ENCODE measurements at regions not wholly inside any gene's neighbourhood (a gene's known extent, or its start where the extent isn't known, plus 50 kb on each side); places are given as distances from the start of the nearest gene placed in this dataset.
"Not testable (repeated sequence)": the region's sequence is repeated elsewhere in the genome, so short reads cannot be mapped to it uniquely, and the experiment has no call there.

DNA sequence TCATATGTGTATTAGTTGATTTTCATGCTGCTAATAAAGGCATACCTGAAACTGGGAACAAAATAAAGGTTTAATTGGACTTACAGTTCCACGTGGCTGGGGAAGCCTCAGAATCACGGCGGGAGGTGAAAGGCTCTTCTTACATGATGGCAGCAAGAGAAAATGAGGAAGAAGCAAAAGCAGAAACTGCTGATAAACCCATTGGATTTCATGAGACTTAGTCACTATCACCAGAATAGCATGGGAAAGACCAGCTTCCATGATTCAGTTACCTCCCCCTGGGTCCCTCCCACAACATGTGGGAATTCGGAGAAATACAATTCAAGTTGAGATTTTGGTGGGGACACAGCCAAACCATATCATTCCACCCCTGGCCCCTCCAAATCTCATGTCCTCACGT is 633.4 kb downstream of the MID1IP1 start:
- TF ChIP-seq JUND (IDR thresholded peaks at IDR 0.05); NFIC (IDR thresholded peaks at IDR 0.05; ENCODE audit: borderline replicate concordance); RCOR1 (IDR thresholded peaks at IDR 0.05; ENCODE audit: low read length); MXI1 (IDR thresholded peaks at IDR 0.05; ENCODE audit: low read depth, low read length); FOXM1 (IDR thresholded peaks at IDR 0.05; ENCODE audit: low read depth); EZH2phosphoT487 (IDR thresholded peaks at IDR 0.05; ENCODE audit: borderline replicate concordance, low read depth): not testable (repeated sequence)
- TF ChIP-seq, protein P1, sequence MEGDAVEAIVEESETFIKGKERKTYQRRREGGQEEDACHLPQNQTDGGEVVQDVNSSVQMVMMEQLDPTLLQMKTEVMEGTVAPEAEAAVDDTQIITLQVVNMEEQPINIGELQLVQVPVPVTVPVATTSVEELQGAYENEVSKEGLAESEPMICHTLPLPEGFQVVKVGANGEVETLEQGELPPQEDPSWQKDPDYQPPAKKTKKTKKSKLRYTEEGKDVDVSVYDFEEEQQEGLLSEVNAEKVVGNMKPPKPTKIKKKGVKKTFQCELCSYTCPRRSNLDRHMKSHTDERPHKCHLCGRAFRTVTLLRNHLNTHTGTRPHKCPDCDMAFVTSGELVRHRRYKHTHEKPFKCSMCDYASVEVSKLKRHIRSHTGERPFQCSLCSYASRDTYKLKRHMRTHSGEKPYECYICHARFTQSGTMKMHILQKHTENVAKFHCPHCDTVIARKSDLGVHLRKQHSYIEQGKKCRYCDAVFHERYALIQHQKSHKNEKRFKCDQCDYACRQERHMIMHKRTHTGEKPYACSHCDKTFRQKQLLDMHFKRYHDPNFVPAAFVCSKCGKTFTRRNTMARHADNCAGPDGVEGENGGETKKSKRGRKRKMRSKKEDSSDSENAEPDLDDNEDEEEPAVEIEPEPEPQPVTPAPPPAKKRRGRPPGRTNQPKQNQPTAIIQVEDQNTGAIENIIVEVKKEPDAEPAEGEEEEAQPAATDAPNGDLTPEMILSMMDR (IDR thresholded peaks at IDR 0.05): not testable (repeated sequence)
- TF ChIP-seq, protein P2, sequence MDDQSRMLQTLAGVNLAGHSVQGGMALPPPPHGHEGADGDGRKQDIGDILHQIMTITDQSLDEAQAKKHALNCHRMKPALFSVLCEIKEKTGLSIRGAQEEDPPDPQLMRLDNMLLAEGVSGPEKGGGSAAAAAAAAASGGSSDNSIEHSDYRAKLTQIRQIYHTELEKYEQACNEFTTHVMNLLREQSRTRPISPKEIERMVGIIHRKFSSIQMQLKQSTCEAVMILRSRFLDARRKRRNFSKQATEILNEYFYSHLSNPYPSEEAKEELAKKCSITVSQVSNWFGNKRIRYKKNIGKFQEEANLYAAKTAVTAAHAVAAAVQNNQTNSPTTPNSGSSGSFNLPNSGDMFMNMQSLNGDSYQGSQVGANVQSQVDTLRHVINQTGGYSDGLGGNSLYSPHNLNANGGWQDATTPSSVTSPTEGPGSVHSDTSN (IDR thresholded peaks at IDR 0.05): not testable (repeated sequence)
- TF ChIP-seq, protein P3, sequence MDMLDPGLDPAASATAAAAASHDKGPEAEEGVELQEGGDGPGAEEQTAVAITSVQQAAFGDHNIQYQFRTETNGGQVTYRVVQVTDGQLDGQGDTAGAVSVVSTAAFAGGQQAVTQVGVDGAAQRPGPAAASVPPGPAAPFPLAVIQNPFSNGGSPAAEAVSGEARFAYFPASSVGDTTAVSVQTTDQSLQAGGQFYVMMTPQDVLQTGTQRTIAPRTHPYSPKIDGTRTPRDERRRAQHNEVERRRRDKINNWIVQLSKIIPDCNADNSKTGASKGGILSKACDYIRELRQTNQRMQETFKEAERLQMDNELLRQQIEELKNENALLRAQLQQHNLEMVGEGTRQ (IDR thresholded peaks at IDR 0.05; ENCODE audit: borderline replicate concordance, low read depth, low read length): not testable (repeated sequence)
